Activated CD4-positive, alpha-beta T cell treated with anti-CD3 and anti-CD28 coated beads, Interleukin-10, Interleukin-2, amounts not matched to agents 100 ng/mL and 50 ng/mL, durations not matched to agents 16 hours and 8 hours (primary cell): ENCODE measurements at regions not wholly inside any gene's neighbourhood (a gene's known extent, or its start where the extent isn't known, plus 50 kb on each side); places are given as distances from the start of the nearest gene placed in this dataset.

Experiments
- DNase-seq: peaks from one replicate; pipeline ENCODE4 v3.0.0-alpha.2; 2020

- no peak for DNase-seq
Observed at GRCh38 chr4:19380600-19380999, 871.1 kb upstream of the SLIT2 start.

DNA sequence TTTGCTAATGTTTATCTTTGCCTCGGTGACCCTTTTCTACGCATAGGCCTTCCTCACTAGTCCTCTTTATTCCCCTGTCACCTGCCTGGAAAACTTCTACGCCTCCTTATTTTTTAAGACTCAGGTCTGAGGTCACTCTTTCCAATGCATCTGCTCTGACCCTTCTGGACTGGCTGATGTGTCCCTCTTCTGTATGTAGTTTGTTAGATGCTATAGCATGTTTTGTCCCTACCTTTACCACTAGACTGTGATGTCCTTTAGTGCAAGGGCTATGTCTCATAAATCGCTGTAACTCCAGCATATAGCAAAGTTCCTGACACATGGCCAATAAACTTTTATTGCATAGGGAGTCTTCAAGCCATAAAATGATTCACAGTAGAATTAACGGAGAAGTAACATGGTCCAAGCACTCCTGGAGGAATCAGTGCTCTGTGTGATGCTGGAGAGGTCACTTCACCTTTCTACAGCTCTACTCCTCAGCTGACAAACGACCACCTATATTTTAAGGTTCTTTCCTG is 872.5 kb upstream of the SLIT2 start:
- no peak for DNase-seq

- no peak for DNase-seq
Observed at GRCh38 chr4:19375931-19376330, 875.8 kb upstream of the SLIT2 start.

DNA sequence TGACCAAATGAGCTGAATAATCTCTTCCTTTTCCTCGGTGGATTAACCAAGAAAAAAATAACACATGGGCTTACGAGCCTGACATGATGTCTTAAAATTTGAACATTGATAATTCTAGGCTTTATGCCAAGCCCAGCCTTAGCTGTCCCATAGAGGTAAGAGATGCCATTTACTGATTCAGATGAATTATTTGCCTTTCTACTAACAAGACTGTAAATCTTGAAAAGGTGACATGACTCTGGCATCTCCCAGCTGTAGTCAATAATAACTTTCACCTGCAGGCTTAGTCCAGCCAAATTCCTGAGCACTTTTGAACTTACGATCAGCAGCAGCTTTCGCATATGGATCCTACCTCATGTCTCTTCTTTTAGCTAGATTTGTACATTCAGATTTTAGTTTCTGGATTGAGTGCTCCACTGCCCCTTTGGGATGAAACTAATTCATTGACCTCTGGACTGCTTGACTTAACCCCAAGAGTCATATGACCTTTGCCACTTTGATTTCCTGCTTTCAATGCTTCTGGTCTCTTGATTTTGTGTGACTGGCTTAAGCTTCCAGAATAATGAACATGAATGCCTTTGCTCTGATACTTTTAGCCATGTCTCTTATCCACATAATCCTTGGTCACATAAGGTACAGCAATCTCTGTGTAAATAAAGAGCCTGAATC is 876.4 kb upstream of the SLIT2 start:
- DNase-seq = no peak

DNA sequence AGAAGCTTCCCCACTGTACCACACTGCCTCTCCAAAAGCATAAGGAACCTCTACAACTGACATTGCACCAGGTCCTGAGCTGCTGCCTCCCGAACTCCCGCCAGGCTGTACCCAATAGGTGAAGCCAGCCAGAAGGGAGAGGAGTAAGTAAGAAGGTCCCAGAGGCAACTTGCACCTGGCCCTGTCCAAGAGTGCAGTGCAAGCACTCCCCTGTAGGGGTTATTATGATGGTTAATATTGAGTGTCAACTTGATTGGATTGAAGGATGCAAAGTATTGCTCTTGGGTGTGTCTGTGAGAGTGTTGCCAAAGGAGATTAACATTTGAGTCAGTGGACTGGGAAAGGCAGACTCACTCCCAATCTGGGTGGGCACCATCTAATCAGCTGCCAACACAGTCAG is 879.3 kb upstream of the SLIT2 start:
- DNase-seq = no peak

DNA sequence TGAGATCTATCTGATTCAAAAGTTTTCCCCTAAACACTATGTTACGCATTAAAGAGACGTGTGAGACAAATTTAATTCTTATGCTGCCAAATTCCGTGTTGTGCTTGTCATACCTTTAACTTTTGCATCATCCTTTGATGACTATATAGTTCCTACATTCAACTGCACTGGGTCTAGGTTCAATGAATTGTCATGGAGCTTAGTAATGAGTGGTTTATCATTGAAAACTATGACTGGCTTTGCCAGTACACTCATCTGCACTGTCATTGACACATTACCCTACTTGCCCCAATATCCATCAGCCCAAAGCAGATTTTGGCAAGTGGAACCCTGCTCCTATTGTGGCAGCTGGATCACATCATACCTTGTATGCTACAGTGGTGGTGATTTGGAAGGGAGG is 882.9 kb upstream of the SLIT2 start:
- no peak for DNase-seq

DNA sequence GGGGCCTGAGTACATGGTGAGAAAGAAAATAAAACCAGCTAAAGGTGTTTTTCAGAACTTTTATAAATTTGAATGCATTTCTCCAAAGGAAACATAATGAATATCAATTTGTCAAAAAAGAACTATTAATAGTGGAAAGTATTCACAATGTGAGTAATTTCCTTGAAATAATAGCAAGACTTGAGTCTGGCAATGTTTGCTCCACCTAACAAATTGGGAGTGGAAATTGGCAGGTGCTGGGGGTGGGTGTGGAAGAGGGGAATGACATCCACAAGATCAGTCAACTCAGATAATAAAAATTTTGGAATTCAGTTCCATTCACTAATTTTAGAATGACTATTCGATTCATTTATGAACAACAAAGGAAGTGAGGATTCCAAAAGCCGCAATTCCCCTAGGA is 884.8 kb upstream of the SLIT2 start:
- no peak for DNase-seq

GRCh38 chr4:19358015-19358414 is 893.7 kb upstream of the SLIT2 start:
- no peak for DNase-seq

GRCh38 chr4:19349416-19349815 is 902.3 kb upstream of the SLIT2 start:
- no peak for DNase-seq

DNA sequence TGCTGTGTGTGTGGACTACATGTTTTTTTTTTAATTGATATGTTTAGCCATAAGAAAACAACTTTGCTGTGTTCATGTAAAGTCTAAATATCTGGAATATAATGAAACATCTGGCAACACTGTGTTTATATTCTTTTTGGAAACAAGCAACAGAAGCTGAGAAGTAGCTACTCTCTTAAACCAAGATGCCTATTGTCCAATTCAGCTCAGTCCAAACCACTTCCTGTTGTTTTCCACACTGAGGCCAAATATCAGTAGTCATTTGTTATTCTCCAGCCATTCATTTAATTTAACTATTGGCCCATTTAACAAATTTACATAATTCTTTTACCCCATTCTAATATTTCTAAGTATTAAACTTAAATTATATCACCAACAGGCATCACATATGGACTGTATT is 903.0 kb upstream of the SLIT2 start:
- no peak for DNase-seq

DNA sequence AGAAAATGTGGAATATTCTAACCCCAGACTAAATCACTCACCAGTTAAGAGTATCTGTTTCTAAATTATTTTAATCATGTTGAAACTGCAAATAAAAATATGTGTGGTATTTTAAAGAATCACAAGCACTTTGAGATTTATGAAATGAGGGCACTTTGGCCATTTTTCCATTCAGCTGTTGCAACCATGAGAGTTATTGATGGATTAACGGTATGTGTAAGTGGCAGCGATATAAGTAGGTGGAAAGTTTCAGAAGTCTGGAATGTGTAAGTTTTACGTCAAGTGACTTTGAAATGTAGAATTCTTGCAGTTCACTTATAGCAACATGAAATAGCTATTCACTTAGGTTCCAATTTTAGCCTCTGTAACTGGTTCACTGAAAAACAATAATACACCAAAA is 905.1 kb upstream of the SLIT2 start:
- DNase-seq = no peak

- DNase-seq = no peak
Observed at GRCh38 chr4:19329631-19330030, 922.1 kb upstream of the SLIT2 start.

GRCh38 chr4:19329077-19329476 is 922.6 kb upstream of the SLIT2 start:
- no peak for DNase-seq

DNA sequence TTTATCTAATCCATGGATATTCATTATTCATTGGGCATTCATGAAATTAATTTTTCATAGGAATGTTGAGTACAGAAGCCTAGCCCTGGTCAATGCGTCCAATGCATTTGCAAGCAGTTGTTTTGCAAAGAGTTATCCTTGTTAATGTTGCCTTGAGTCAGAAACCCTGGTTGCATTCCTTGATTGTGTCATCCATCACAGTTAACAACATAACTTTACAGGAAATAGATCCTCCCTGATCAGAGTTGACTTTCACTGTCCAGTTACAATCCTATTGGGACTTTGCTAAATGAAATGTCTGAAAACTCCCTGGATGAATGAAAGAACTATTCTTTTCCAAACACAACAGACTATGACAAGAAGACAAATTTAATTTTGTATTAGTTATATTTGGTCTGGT is 924.3 kb upstream of the SLIT2 start:
- DNase-seq = no peak

- DNase-seq = no peak
Observed at GRCh38 chr4:19324184-19324583, 927.5 kb upstream of the SLIT2 start.

- no peak for DNase-seq
Observed at GRCh38 chr4:19319607-19320006, 932.1 kb upstream of the SLIT2 start.

DNA sequence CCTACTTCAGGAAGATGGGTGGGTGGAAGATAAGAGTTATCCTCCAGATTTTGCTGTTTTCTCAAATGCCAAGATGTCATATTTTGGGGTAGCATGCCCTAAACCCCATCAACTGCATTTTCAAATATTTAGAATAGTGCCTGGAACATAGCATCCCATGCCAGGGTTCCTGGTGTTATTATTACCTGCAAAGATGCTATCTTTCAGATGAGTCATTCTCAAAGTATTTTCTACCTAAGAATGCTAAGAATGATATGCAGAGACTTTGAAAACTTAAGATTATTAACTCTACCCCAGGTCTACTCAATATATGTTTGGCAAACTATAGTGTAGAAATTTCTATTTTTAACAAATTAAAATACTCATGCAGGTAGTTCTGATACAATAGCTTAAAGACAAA is 934.3 kb upstream of the SLIT2 start:
- DNase-seq = no peak

DNA sequence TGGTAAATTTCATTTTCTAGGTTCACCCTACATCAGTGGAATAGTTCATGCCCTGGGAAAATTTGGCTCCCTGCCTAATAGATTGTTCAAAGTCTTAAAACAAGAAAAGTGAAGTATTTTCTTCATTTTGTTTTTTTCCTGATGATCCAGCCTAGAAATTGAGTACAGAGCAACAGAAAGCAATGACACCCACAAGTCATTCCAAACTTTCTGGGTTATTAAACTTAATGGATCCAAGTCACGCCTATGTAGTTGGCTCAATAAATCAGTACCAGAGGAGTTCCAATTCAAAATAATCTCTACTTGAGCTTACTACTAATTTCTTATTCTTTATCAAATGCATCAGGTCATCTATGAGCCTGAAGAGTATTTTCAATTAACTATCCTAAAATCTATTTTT is 937.6 kb upstream of the SLIT2 start:
- DNase-seq = no peak

DNA sequence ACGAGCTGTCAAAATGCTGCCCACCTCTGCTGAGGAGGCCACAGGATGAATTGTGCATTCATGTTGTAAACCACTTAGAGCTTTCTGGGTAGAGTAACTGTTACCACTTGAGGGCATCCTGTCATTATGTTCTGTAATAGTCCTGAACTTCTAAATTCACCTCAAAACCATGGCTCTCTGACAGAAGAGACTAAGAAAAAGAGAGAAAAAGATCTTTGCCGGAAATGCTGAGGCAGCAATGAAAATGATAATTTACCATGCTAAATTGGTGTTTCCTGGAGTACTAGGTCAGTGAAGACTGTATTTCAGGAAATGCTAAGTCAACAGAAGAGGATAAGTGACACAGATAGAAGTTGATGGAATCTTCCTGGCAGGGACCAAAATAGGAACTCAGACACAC is 942.3 kb upstream of the SLIT2 start:
- DNase-seq = no peak

- DNase-seq = no peak
Observed at GRCh38 chr4:19304028-19304427, 947.7 kb upstream of the SLIT2 start.

- DNase-seq = no peak
Observed at GRCh38 chr4:19301527-19301926, 950.2 kb upstream of the SLIT2 start.

DNA sequence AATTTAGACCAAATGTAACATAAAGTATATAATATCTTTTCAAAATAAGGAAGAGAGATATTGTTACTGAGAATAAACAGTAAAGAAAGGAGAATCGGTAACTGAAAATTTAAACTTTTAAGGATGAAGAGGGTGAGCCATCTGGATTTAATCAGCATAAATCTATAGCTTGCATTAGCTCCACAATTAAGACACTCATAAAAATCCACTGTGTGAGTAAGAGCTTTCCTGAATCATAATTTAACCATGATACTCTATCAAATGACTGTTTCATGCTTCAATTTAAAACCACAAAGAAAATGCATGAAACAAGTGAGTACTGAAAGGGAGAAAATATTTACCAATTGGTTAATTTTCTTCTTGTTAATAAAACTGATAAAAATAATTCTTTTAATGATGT is 951.5 kb upstream of the SLIT2 start:
- DNase-seq = no peak

DNA sequence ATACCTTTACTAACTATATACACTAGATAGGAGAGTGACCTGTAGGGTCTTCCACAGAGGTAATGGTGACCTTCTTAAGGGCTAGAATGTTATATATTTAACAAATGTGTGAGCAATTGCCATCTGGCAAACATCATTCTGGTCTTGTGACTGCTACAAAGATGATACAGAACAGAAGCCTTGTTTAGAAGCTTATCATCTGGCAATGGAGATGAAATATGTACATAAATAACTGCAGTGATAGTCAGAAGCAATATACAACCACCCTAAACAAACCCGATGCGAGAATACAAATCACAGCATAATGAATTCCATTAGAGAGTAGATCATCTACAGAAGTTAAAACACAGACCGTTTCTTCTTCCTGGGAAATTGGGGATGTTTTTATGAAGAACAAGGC is 952.7 kb upstream of the SLIT2 start:
- DNase-seq = no peak

DNA sequence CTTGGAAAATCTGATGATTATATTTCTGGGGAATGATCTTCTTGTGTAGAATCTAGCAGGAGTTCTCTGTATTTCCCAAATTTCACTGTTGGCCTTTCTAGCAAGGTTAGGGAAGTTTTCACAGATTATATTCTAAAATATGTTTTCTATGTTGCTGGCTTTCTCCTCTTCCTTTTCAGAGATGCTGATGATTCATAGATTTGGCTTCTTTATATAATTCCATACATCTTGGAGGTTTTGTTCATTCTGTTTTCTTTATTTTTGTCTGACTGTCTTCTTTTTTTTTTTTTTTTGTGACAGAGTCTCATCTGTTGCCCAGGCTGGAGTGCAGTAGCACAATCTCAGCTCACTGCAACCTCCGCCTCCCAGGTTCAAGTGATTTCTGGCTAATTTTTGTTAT is 957.9 kb upstream of the SLIT2 start:
- no peak for DNase-seq

DNA sequence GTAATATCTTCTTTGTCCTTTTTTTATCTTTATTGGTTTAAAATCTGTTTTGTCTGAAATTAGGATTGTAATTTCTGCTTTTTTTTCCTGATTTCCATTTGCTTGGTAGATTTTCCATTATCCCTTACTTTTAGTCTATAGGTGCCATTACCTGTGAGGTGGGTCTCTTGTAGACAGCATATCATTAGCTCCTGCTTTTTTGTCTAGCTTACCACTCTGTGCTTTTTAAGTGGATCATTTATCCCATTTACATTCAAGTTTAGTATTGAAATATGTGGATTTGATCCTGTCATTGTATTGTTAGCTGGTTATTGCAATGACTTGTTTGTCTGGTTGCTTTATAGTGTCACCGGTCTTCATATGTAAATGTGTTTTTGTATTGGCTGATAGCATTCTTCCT is 958.6 kb upstream of the SLIT2 start:
- no peak for DNase-seq

- DNase-seq = no peak
Observed at GRCh38 chr4:19286924-19287323, 964.8 kb upstream of the SLIT2 start.
